Naive thymus-derived CD4-positive, alpha-beta T cell (primary cell): ENCODE measurements at regions not wholly inside any gene's neighbourhood (a gene's known extent, or its start where the extent isn't known, plus 50 kb on each side); places are given as distances from the start of the nearest gene placed in this dataset.

Experiments
- ATAC-seq: fragments of 150-1000 bp; cut with Tn5 transposase; 2 replicates; pipeline ENCODE4 v1.10.0; 2021; ENCODE audit warnings: mild to moderate bottlenecking, moderate library complexity
- CTCF ChIA-PET: fragments of 350-600 bp; sonication (Branson Sonifier 250); formaldehyde crosslinking; loops from one replicate; lab custom pipeline; 2021; ENCODE audit warnings: antibody characterized with exemption; lab: Charles Lee
- POLR2A ChIA-PET: fragments of 350-600 bp; sonication (Branson Sonifier 250); formaldehyde crosslinking; loops from one replicate; lab custom pipeline; 2021; ENCODE audit warnings: antibody characterized with exemption, inconsistent platforms; lab: Charles Lee
- DNase-seq, 9 donors: peaks; one replicate each; pipeline versions ENCODE4 v3.0.0 to v3.0.0-alpha.2; 2020 to 2022; ENCODE audit warnings: mixed read lengths in 1 of 9
- H3K27ac ChIP-seq: one replicate; pipeline ENCODE4 v1.7.0; 2013; ENCODE audit warnings: mild to moderate bottlenecking, low read depth, low read length, moderate library complexity
- H3K27me3 ChIP-seq, 2 donors: one replicate each; pipeline ENCODE4 v1.7.0; 2013; ENCODE audit warnings: low read length in 2 of 2, mild to moderate bottlenecking in 2 of 2, moderate library complexity in 2 of 2; ENCODE audit not compliant: control insufficient read depth in 2 of 2, insufficient read depth in 2 of 2
- H3K36me3 ChIP-seq, 3 experiments: 1 replicate in 2 of 3; 2 replicates in 1 of 3; pipeline ENCODE4 v1.7.0; 2013; ENCODE audit warnings: low read length in 3 of 3, mild to moderate bottlenecking in 3 of 3, moderate library complexity in 1 of 3; ENCODE audit not compliant: insufficient read depth in 3 of 3, control insufficient read depth in 2 of 3
- H3K4me1 ChIP-seq, 2 donors: one replicate each; pipeline ENCODE4 v1.7.0; 2013; ENCODE audit warnings: low read length in 2 of 2, mild to moderate bottlenecking in 2 of 2, moderate library complexity in 1 of 2; ENCODE audit not compliant: control insufficient read depth in 2 of 2, insufficient read depth in 2 of 2
- H3K4me3 ChIP-seq: 2 replicates; pipeline ENCODE4 v1.7.0; 2013; ENCODE audit warnings: mild to moderate bottlenecking, low read length
- H3K9me3 ChIP-seq, 3 experiments: 1 replicate in 2 of 3; 2 replicates in 1 of 3; pipeline ENCODE4 v1.7.0; 2013; ENCODE audit warnings: low read length in 3 of 3; ENCODE audit not compliant: control insufficient read depth in 2 of 3
- H3K27ac Mint-ChIP-seq, 9 donors: one replicate each; pipeline ENCODE4 v1.8.0; 2020 to 2022; ENCODE audit warnings: mixed read lengths in 9 of 9, mild to moderate bottlenecking in 8 of 9, moderate library complexity in 5 of 9, inconsistent platforms in 2 of 9
- H3K27me3 Mint-ChIP-seq, 5 donors: one replicate each; pipeline ENCODE4 v1.8.0; 2021 to 2022; ENCODE audit warnings: mixed read lengths in 5 of 5, mild to moderate bottlenecking in 1 of 5
- H3K36me3 Mint-ChIP-seq, 5 donors: one replicate each; pipeline ENCODE4 v1.8.0; 2020 to 2022; ENCODE audit warnings: mixed read lengths in 5 of 5, mild to moderate bottlenecking in 3 of 5, inconsistent platforms in 1 of 5
- H3K4me1 Mint-ChIP-seq, 7 donors: one replicate each; pipeline ENCODE4 v1.8.0; 2020 to 2022; ENCODE audit warnings: mixed read lengths in 7 of 7, mild to moderate bottlenecking in 3 of 7, inconsistent platforms in 1 of 7
- H3K4me3 Mint-ChIP-seq, 10 donors: one replicate each; pipeline ENCODE4 v1.8.0; 2020 to 2022; ENCODE audit warnings: mild to moderate bottlenecking in 10 of 10, mixed read lengths in 10 of 10, moderate library complexity in 6 of 10, inconsistent platforms in 2 of 10
- H3K9me3 Mint-ChIP-seq, 11 donors: one replicate each; pipeline ENCODE4 v1.8.0; 2020 to 2022; ENCODE audit warnings: mixed read lengths in 11 of 11, mild to moderate bottlenecking in 4 of 11, inconsistent platforms in 1 of 11, moderate library complexity in 1 of 11
- intact Hi-C, 2 donors: fragments of 100-400 bp; cut with micrococcal nuclease; formaldehyde crosslinking; loops; one replicate each; pipeline ENCODE4 v1.15.1; 2023

DNA sequence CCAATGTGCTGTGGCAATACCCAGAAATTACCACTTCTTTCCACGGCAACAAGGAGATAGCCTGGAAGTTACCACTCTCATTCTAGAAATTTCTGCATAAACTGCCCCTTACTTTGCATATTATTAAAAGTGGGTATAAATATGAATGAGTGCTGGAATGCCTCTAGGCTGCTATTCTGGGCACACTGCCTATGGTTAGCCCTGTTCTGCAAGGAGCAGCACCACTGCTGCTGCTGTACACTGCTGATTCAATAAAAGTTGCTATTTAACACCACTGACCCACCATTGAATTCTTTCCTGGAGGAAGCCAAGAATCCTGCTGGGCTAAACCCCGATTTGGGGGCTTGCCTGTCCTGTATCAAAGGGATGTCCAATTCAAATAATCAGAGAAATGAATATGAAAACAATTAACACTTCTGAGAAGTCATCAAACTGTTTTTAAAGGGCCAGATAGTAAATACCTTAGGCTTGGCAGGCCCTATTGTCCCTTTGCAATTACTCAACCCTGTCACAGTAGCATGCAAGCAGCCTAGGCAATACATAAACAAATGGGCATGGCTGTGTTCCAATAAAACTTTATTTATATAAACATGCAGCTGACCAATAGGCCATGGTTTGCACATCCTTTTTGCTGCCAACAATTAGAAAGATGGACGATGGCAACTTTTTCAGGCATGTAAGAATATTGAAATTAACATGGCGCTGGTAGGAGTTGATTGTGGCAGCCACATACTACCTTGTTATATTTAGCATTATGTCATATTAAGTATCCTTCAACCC lies 369.4 kb upstream of the B3GALT2 start:
- Histone ChIP-seq H3K9me3 (no peaks in the 10 kb centered on the region), H3K27ac (no peak overlapping the region), H3K27me3 (no peaks in the 10 kb centered on the region), H3K4me1 (peaks cover 5 to 8% of the 10 kb centered on the region in 2 donors), H3K4me3 (no peak overlapping the region), H3K36me3 (no peaks in the 10 kb centered on the region)
- Mint-ChIP-seq H3K27ac (no peak overlapping the region), H3K4me1 (peaks cover 0 to 11% (median 8%) of the 10 kb centered on the region in 7 donors), H3K36me3 (peaks cover 0 to 24% (median 0%) of the 10 kb centered on the region in 5 donors), H3K9me3 (peaks cover 0 to 13% (median 0%) of the 10 kb centered on the region in 11 donors), H3K4me3 (no peak overlapping the region), H3K27me3 (no peaks in the 10 kb centered on the region)
- intact Hi-C loops, result no loop called here
- ChIA-PET POLR2A (no interaction called here), CTCF (no interaction called here)
- ATAC-seq (no peak), DNase-seq (no peak)

DNA sequence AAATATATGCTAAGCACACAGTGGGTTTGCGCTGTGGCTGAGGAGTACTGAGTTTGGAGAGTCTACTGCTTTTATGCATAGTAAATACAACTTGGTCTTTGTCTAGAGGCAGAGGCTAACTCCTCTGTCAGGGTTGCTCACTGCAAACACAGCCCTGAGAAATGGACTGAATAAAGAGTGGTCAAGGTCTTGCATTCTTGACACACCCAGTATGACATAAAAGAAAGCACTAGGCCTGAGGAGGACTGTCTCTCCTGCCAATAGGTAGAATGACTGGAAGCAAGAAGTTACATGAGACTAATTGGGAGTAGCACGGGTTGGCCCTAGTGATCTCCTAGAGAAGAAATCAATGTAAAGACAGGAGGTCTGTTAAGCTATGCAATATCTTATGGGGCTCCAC lies 367.2 kb upstream of the B3GALT2 start:
- H3K4me1 ChIP-seq, result peaks cover 2 to 3% of the 10 kb centered on the region in 2 donors
- Mint-ChIP-seq H3K36me3 (peaks cover 0 to 22% (median 0%) of the 10 kb centered on the region in 5 donors), H3K27ac (no peak overlapping the region), H3K27me3 (no peaks in the 10 kb centered on the region), H3K9me3 (peaks cover 0 to 14% (median 0%) of the 10 kb centered on the region in 11 donors), H3K4me1 (peaks cover 0 to 10% (median 3%) of the 10 kb centered on the region in 7 donors), H3K4me3 (no peak overlapping the region)
- H3K27ac ChIP-seq, result no peak overlapping the region
- no peaks in the 10 kb centered on the region for H3K27me3 ChIP-seq
- no peaks in the 10 kb centered on the region for H3K36me3 ChIP-seq
- no peak for ATAC-seq
- ChIA-PET CTCF (no interaction called here), POLR2A (interaction anchor here (0.7 to 1.3 kb wide), 2 partner anchors 9 to 67 kb away, joined by 3 read pairs; no protein-coding TSS in a partner anchor)
- DNase-seq, result no peak
- H3K4me3 ChIP-seq, result no peak overlapping the region
- intact Hi-C loops, result no loop called here
- no peaks in the 10 kb centered on the region for H3K9me3 ChIP-seq

DNA sequence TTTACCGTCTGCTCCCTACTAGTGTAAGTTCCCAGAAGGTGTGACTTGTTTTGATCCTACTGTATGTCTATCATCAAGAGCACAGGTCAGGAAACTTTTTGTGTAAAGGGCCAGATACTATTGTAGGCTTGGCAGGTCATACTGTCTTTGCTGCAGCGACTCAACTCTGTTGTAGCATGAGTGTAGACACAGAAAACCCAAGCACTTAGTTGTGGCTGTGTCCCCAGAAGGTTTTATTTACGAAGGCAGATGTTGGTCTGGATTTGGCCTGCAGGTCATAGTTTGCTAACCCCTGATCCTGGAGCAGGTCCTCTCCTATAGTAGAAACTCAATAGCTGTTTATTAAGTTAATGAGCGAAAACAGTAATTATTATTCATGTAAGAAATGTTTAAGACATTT lies 365.9 kb upstream of the B3GALT2 start:
- ChIA-PET POLR2A (interaction anchor here (0.6 to 0.7 kb wide), 2 partner anchors 12 to 23 kb away, joined by 3 read pairs; no protein-coding TSS in a partner anchor), CTCF (no interaction called here)
- intact Hi-C loops, result no loop called here
- Mint-ChIP-seq H3K27ac (no peak overlapping the region), H3K4me1 (peaks cover 0 to 11% (median 3%) of the 10 kb centered on the region in 7 donors), H3K9me3 (peaks cover 0 to 11% (median 0%) of the 10 kb centered on the region in 11 donors), H3K4me3 (no peak overlapping the region), H3K36me3 (peaks cover 0 to 21% (median 0%) of the 10 kb centered on the region in 5 donors), H3K27me3 (no peaks in the 10 kb centered on the region)
- Histone ChIP-seq H3K27me3 (no peaks in the 10 kb centered on the region), H3K27ac (no peak overlapping the region), H3K36me3 (no peaks in the 10 kb centered on the region), H3K4me1 (no peaks in the 10 kb centered on the region), H3K9me3 (no peaks in the 10 kb centered on the region), H3K4me3 (no peak overlapping the region)
- ATAC-seq, result no peak
- no peak for DNase-seq

DNA sequence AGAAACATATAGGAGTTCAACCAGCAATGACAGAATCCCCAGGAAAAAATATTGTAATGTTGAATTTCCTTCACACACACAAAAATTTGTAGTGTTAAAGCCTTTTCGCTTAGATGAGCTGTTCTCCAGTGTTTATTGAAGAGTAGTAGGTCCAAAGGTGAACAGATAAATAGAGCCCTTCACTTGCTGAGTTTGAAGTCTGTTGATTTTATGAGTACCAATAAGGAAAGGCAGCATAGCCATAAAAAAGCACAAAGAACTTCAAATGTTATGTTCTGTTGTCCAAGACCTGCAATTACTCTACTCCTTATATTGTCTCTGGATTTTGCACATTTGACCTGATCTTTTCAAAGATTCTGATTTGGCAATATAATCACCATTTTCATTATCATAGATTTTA lies 362.7 kb upstream of the B3GALT2 start:
- peaks cover 0 to 18% (median 0%) of the 10 kb centered on the region in 5 donors for H3K36me3 Mint-ChIP-seq
- H3K27me3 Mint-ChIP-seq, result no peaks in the 10 kb centered on the region
- Histone ChIP-seq H3K9me3 (no peaks in the 10 kb centered on the region), H3K27me3 (no peaks in the 10 kb centered on the region), H3K36me3 (no peaks in the 10 kb centered on the region), H3K27ac (no peak overlapping the region), H3K4me3 (no peak overlapping the region), H3K4me1 (no peaks in the 10 kb centered on the region)
- CTCF ChIA-PET, result no interaction called here
- H3K27ac Mint-ChIP-seq, result no peak overlapping the region
- peaks cover 0 to 9% (median 0%) of the 10 kb centered on the region in 11 donors for H3K9me3 Mint-ChIP-seq
- peak overlapping the region in 1 of 10 donors; percentile 1 for H3K4me3 Mint-ChIP-seq
- POLR2A ChIA-PET, result interaction anchor here (0.6 to 3.1 kb wide), 2 partner anchors 9 to 68 kb away, joined by 3 to 12 read pairs; no protein-coding TSS in a partner anchor
- DNase-seq (no peak), ATAC-seq (no peak)
- intact Hi-C loops, result no loop called here
- H3K4me1 Mint-ChIP-seq, result peaks cover 0 to 14% (median 9%) of the 10 kb centered on the region in 7 donors

DNA sequence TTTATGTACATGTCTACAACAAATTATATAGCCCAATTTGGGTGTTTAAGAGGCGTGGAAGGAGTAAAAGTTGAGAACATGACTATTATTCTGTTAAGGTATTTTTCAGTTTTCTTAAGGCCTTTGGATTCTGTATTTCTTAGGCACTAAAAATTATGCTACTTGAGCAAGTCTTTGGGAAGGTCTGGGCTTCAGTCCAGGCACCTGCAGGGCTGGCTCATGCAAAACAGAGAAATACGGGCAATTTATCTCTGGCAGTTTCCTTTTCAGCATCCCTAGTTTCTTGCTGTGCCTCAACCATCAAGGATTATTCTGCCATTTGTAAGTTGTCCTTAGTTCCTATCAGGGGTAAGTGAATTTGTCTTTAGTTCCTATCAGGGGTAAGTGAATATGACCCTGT lies 358.8 kb upstream of the B3GALT2 start:
- Histone ChIP-seq H3K9me3 (no peaks in the 10 kb centered on the region), H3K27me3 (no peaks in the 10 kb centered on the region), H3K4me3 (no peak overlapping the region), H3K4me1 (peaks cover 5 to 19% of the 10 kb centered on the region in 2 donors), H3K36me3 (no peaks in the 10 kb centered on the region), H3K27ac (no peak overlapping the region)
- DNase-seq (no peak), ATAC-seq (no peak)
- CTCF ChIA-PET, result no interaction called here
- Mint-ChIP-seq H3K4me3 (no peak overlapping the region), H3K27me3 (no peaks in the 10 kb centered on the region), H3K4me1 (peaks cover 13 to 37% (median 27%) of the 10 kb centered on the region in 7 donors), H3K36me3 (peaks cover 0 to 38% (median 0%) of the 10 kb centered on the region in 5 donors), H3K9me3 (peaks cover 0 to 9% (median 0%) of the 10 kb centered on the region in 11 donors), H3K27ac (no peak overlapping the region)
- POLR2A ChIA-PET, result no interaction called here
- intact Hi-C loops, result no loop called here

DNA sequence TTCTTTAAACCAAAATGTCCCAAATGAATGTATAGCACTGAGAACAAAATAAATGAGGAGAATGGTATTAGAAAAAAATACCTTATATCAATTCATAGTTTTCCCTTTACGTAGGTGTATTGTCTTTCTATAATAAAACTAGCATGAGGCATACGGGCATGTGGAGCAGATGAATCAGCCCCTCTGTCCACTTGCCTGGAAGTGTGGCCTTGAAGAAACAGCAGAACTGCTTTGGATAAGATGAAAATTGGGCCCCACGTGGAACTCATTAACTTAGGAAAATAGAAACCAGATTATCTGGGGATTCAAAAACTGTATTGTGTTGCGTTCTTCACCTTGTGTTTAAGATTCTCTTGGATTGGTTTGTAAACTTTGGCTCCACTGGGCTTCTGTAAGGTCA lies 356.8 kb upstream of the B3GALT2 start:
- Mint-ChIP-seq H3K9me3 (peaks cover 0 to 11% (median 0%) of the 10 kb centered on the region in 11 donors), H3K4me3 (no peak overlapping the region), H3K27ac (peak overlapping the region in 1 of 9 donors; percentile 60), H3K4me1 (peaks cover 23 to 50% (median 40%) of the 10 kb centered on the region in 7 donors), H3K27me3 (no peaks in the 10 kb centered on the region), H3K36me3 (peaks cover 0 to 41% (median 0%) of the 10 kb centered on the region in 5 donors)
- H3K27me3 ChIP-seq, result no peaks in the 10 kb centered on the region
- ChIA-PET CTCF (no interaction called here), POLR2A (interaction anchor here (0.6 to 0.7 kb wide), 2 partner anchors 76 to 85 kb away, joined by 3 read pairs; no protein-coding TSS in a partner anchor)
- no peak for ATAC-seq
- H3K27ac ChIP-seq, result no peak overlapping the region
- H3K36me3 ChIP-seq, result no peaks in the 10 kb centered on the region
- H3K4me1 ChIP-seq, result peaks cover 14 to 34% of the 10 kb centered on the region in 2 donors
- intact Hi-C loops, result loop anchor here (5.0 kb wide), 2 partner anchors 219 to 436 kb away; partner anchors contain the start of gene GLRX2 (in 1 of the 2)
- H3K4me3 ChIP-seq, result no peak overlapping the region
- DNase-seq, result no peak
- no peaks in the 10 kb centered on the region for H3K9me3 ChIP-seq
